LNCAP (cell line): ENCODE measurements at regions not wholly inside any gene's neighbourhood (a gene's known extent, or its start where the extent isn't known, plus 50 kb on each side); places are given as distances from the start of the nearest gene placed in this dataset.

Experiments
- TF ChIP-seq, protein P1 (sequence below): fragments of 450-650 bp; IDR thresholded peaks from 2 replicates; pipeline ENCODE4 v1.5.1; 2017; ENCODE audit warnings: mild to moderate bottlenecking

DNA sequence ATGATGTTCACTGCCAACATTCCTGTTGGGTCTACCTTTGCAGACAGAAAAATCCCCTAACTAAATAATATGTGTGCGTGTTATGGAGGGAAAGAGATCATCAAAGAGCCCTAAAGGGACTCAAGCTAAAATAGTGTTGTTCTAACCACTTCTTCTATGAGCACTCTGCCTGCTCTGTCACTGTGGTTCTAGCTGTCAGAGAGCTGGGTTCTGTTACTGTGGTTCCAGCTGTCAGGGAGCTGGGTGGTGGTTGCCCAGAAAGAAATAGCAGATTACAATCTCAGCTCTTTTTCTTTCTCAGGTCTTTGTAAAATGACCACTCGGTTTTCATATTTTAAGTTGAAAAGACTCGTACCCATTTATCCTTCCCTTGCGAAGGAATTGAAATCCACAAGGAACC is 176.3 kb downstream of the HS3ST3A1 start:
- TF ChIP-seq, protein P1, sequence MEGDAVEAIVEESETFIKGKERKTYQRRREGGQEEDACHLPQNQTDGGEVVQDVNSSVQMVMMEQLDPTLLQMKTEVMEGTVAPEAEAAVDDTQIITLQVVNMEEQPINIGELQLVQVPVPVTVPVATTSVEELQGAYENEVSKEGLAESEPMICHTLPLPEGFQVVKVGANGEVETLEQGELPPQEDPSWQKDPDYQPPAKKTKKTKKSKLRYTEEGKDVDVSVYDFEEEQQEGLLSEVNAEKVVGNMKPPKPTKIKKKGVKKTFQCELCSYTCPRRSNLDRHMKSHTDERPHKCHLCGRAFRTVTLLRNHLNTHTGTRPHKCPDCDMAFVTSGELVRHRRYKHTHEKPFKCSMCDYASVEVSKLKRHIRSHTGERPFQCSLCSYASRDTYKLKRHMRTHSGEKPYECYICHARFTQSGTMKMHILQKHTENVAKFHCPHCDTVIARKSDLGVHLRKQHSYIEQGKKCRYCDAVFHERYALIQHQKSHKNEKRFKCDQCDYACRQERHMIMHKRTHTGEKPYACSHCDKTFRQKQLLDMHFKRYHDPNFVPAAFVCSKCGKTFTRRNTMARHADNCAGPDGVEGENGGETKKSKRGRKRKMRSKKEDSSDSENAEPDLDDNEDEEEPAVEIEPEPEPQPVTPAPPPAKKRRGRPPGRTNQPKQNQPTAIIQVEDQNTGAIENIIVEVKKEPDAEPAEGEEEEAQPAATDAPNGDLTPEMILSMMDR: no peak

DNA sequence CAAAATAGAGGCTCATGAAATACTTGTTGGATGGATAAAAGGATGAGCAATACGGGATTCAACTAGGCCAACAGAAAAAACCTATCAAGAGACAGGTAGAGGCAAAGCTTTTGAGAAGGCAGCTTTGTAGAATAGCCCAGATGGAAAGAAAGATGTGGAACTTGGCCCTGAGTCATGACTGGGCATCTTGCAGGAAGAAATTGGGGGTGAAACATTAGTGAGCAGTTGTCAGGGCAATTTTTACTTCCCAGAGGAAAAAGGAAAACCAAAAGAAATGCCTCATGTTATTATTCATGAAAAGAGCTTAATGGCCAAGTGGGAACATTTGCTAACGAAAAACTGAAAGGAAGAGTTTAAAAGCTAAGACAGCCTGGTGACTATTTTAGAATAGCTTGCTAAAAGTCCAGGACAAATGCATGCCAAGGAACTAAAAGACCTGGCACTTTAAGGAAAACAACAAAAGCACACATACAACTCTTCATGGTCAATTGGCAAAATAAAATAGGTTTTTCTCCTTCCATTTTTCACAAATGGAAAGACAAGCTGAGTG is 180.1 kb downstream of the HS3ST3A1 start:
- TF ChIP-seq, protein P1: no peak

DNA sequence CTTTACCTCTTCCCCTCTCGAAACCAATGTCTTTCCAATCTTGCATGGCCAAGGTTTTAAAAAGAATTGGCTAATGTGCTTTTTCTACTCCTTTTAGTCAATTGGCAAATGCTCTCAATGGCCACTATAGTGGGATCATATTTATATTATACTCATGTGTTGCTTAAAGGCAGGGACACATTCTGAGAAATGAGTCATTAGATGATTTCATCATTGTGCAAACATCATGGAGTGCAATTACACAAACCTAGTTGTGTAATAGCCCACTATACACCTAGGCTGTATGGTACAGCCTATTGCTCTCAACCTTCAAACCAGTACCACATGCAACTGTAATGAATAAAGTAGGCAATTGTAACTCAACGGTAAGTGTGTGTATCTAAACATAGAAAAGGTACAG is 180.9 kb downstream of the HS3ST3A1 start:
- TF ChIP-seq, protein P1: no peak

DNA sequence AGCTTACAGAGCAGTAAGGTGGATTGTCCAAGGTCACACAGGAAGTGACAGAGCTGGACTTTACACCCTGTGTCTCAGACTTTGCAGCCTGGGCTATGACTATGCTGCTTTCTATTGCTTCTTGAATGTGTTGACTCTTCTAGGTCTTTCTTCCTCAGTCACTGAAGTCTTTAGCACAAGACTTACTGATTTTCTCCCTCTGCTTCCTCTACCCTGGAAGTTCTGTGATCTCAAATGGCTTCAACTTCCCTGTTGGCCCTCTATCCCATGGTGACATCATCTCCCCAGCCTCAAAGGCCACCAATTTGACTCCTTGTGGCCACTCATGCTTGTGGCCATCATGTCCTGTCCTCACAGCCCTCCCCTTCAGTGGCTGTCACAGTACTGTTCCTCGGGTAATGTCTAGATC is 181.3 kb downstream of the HS3ST3A1 start:
- TF ChIP-seq, protein P1: no peak

DNA sequence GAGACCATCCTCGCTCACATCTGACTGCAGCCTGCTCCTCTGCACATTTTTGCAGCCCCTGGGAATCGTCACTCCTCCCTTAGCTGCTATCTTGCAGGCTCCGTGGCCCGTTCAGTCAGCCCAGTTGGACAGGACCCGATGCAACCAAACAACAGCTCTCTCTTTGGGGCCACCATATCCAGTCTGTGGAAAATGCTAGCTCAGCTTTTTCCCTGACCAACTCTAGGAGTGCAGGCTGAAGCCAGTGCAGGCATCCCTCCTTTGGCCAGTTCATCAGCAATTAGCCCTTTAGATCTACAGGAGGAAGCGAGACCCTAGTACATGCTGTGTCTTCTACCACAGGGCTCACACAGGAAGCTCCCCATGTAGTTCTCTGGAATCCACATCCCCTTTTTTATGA is 182.1 kb downstream of the HS3ST3A1 start:
- TF ChIP-seq, protein P1: no peak

DNA sequence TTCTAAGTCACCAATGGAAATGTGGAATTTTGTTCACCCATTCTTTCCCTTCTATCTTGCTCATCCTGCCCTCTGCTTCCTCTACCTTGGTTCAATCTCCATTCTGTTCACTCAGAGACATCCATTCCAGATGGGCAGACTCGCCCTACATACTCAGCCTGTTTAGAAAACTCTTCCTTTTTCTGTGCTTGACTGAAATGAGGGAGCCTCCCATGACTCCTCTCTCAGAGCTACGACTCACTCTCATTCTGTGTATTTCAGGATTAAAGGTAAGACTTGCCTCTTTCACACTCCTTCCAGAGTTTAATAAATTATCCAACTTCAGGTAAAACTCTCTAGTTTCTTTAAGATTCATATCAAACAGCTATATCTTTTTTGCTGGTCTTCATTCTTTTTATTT is 182.8 kb downstream of the HS3ST3A1 start:
- TF ChIP-seq, protein P1: no peak

DNA sequence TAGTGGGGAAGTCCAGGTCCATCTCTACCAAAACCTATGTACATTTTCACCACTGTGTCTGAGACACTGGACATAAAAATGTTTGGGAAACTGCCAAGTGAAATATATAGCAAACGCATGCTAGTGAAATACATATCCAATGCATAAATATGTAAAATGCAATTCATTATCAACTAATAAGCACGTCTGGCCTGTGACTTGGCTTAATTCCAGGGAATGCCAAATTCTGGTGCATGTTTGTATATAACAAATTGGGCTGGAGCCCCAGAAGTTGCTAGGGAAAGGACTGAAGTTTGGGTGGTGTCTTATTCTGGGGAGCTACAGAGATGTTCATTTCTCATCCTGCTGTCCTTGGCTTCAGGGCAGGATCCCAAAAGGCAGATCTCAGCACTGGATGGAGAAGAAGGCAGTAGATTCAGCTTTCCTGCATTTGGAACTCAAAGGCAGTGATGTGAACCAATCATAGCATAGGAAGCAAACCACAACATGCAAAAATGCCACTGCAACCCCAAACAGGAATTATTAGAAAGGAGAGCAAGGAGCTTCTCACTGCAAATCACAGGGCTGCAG is 184.3 kb downstream of the HS3ST3A1 start:
- TF ChIP-seq, protein P1: no peak
